Liver (tissue), 8 donors: ENCODE measurements at regions not wholly inside any gene's neighbourhood (a gene's known extent, or its start where the extent isn't known, plus 50 kb on each side); places are given as distances from the start of the nearest gene placed in this dataset.

Source experiments
- DNase-seq: peaks from one replicate; pipeline ENCODE4 v3.0.0-alpha.2; 2017; ENCODE audit warnings: low spot score
- H3K27ac ChIP-seq, 2 donors: one replicate each; pipeline ENCODE4 v1.7.0; 2013; ENCODE audit warnings: inconsistent platforms in 2 of 2, low read length in 2 of 2, control low read depth in 1 of 2, low read depth in 1 of 2, mild to moderate bottlenecking in 1 of 2
- H3K27me3 ChIP-seq, 4 donors: one replicate each; pipeline versions ENCODE4 v1.6.1 to v1.7.0; 2013; ENCODE audit warnings: low read length in 3 of 4, inconsistent platforms in 1 of 4, mild to moderate bottlenecking in 1 of 4, moderate library complexity in 1 of 4; ENCODE audit not compliant: control insufficient read depth in 4 of 4, insufficient read depth in 4 of 4
- H3K36me3 ChIP-seq, 4 donors: one replicate each; pipeline versions ENCODE4 v1.6.1 to v1.7.0; 2013; ENCODE audit warnings: low read length in 3 of 4, mild to moderate bottlenecking in 3 of 4, low read depth in 1 of 4, moderate library complexity in 1 of 4; ENCODE audit not compliant: control insufficient read depth in 4 of 4, insufficient read depth in 3 of 4
- H3K4me1 ChIP-seq, 4 donors: one replicate each; pipeline versions ENCODE4 v1.6.1 to v1.7.0; 2013; ENCODE audit warnings: low read length in 3 of 4, mild to moderate bottlenecking in 3 of 4, moderate library complexity in 1 of 4; ENCODE audit not compliant: control insufficient read depth in 4 of 4, insufficient read depth in 4 of 4
- H3K4me3 ChIP-seq, 3 donors: one replicate each; pipeline versions ENCODE4 v1.6.1 to v1.7.0; 2013; ENCODE audit warnings: low read length in 3 of 3, control low read depth in 1 of 3, low read depth in 1 of 3, mild to moderate bottlenecking in 1 of 3
- H3K9ac ChIP-seq, 2 donors: one replicate each; pipeline ENCODE4 v1.7.0; 2013; ENCODE audit warnings: low read length in 2 of 2, mild to moderate bottlenecking in 2 of 2, moderate library complexity in 2 of 2, control low read depth in 1 of 2, low read depth in 1 of 2
- H3K9me3 ChIP-seq, 4 donors: one replicate each; pipeline versions ENCODE4 v1.6.1 to v1.7.0; 2013; ENCODE audit warnings: low read length in 3 of 4; ENCODE audit not compliant: control insufficient read depth in 4 of 4
- EGR1 ChIP-seq, 2 donors: IDR thresholded peaks; 2 replicates each; pipeline ENCODE4 v1.6.1; 2016 to 2018; ENCODE audit warnings: antibody characterized with exemption in 2 of 2, low read depth in 2 of 2
- FOXA1 ChIP-seq: IDR thresholded peaks from 2 replicates; pipeline ENCODE4 v1.6.1; 2016; ENCODE audit warnings: antibody characterized with exemption
- HNF4A ChIP-seq, 2 donors: conservative IDR thresholded peaks; 2 replicates each; pipeline ENCODE4 v1.6.1; 2016; ENCODE audit warnings: antibody characterized with exemption in 2 of 2, mild to moderate bottlenecking in 2 of 2
- HNF4G ChIP-seq: IDR thresholded peaks from 2 replicates; pipeline ENCODE4 v1.6.1; 2016; ENCODE audit warnings: antibody characterized with exemption
- JUND ChIP-seq, 2 donors: IDR thresholded peaks; 2 replicates each; pipeline ENCODE4 v1.6.1; 2016; ENCODE audit warnings: antibody characterized with exemption in 2 of 2
- NR2F2 ChIP-seq: IDR thresholded peaks from 2 replicates; pipeline ENCODE4 v1.6.1; 2016; ENCODE audit warnings: antibody characterized with exemption
- RXRA ChIP-seq, 2 donors: IDR thresholded peaks; 2 replicates each; pipeline ENCODE4 v1.6.1; 2017 to 2018; ENCODE audit warnings: antibody characterized with exemption in 2 of 2, mild to moderate bottlenecking in 1 of 2
- SP1 ChIP-seq: IDR thresholded peaks from 2 replicates; pipeline ENCODE4 v1.6.1; 2018; ENCODE audit warnings: antibody characterized with exemption, mild to moderate bottlenecking
- YY1 ChIP-seq: IDR thresholded peaks from 2 replicates; pipeline ENCODE4 v1.6.1; 2016; ENCODE audit warnings: antibody characterized with exemption, mild to moderate bottlenecking
- WGBS: extraction: QIAGEN DNeasy Blood & Tissue Kit; methylation state at CpG from one replicate; pipeline ENCODE4 v1.1.7; 2013; 5-methylcytosine and 5-hydroxymethylcytosine counted together
- TF ChIP-seq, protein P1 (sequence below): IDR thresholded peaks from 2 replicates; pipeline ENCODE4 v1.6.1; 2016; ENCODE audit warnings: antibody characterized with exemption
- TF ChIP-seq, protein P2 (sequence below): IDR thresholded peaks from 2 replicates; pipeline ENCODE4 v1.6.1; 2016; ENCODE audit warnings: antibody characterized with exemption
- TF ChIP-seq, protein P3 (sequence below): fragments of 150-350 bp; IDR thresholded peaks from 2 replicates; pipeline ENCODE4 v1.5.1; 2017; ENCODE audit warnings: improper control_type of control experiment, low read depth, low read length; ENCODE audit not compliant: missing input control
- TF ChIP-seq, protein P4 (sequence below): IDR thresholded peaks from 2 replicates; pipeline ENCODE4 v1.6.1; 2016; ENCODE audit warnings: antibody characterized with exemption
- donor health status: healthy.
- donor health status: healthy.
- donor health status: healthy.
- donor health status: healthy.
- donor health status: healthy.

DNA sequence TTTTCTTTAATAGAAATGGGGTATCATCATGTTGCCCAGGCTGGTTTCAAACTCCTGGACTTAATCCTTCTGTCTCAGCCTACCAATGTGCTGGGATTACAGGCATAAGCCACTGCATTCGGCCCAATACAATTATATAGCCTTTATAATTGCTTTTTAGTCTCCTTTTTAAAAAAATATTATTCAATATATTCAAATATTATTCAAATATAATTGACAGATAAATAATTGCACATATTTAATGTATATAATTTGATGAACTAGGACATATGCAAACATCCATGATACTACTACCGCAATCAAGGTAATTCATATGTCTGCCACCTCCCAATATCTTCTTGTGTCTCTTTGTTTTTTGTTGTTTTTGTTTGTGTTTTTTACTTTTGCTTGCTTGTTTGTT is 894.2 kb upstream of the PTPRD start:
- 63% methylated on average over 2 of the region's 2 CpGs for WGBS
- no peaks in the 10 kb centered on the region for H3K4me1 ChIP-seq
- H3K4me3 ChIP-seq, result no peak overlapping the region
- TF ChIP-seq HNF4G (no peak), FOXA1 (no peak)
- H3K27me3 ChIP-seq, result no peaks in the 10 kb centered on the region
- no peak overlapping the region for H3K27ac ChIP-seq
- no peak overlapping the region for H3K9ac ChIP-seq
- H3K36me3 ChIP-seq, result no peaks in the 10 kb centered on the region
- H3K9me3 ChIP-seq, result no peaks in the 10 kb centered on the region
- no peak for DNase-seq

DNA sequence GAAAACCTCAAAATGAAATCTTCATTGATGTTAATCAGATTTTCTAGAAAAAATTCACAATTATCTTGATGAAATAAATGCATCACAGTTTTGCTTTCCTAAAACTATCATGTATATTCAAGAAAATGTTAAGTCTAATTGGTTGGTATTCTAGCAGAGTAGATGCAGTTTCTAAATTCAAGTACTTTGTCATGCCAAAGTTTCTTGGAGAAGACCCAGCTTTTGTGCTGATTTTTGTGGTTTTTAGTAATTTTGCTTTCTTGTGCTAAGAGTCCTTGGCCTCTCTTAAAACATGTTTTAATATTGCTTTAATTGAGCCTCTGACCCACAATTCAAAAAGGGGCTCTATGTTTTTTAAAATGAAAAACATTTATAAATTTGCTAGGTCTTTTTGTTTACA is 924.8 kb upstream of the PTPRD start:
- H3K4me3 ChIP-seq, result no peak overlapping the region
- no peak for DNase-seq
- H3K27me3 ChIP-seq, result no peaks in the 10 kb centered on the region
- H3K9ac ChIP-seq, result no peak overlapping the region
- no peaks in the 10 kb centered on the region for H3K36me3 ChIP-seq
- H3K9me3 ChIP-seq, result no peaks in the 10 kb centered on the region
- TF ChIP-seq JUND (IDR thresholded peaks at IDR 0.05) (no peak), NR2F2 (no peak), HNF4G (no peak)
- TF ChIP-seq, protein P1, sequence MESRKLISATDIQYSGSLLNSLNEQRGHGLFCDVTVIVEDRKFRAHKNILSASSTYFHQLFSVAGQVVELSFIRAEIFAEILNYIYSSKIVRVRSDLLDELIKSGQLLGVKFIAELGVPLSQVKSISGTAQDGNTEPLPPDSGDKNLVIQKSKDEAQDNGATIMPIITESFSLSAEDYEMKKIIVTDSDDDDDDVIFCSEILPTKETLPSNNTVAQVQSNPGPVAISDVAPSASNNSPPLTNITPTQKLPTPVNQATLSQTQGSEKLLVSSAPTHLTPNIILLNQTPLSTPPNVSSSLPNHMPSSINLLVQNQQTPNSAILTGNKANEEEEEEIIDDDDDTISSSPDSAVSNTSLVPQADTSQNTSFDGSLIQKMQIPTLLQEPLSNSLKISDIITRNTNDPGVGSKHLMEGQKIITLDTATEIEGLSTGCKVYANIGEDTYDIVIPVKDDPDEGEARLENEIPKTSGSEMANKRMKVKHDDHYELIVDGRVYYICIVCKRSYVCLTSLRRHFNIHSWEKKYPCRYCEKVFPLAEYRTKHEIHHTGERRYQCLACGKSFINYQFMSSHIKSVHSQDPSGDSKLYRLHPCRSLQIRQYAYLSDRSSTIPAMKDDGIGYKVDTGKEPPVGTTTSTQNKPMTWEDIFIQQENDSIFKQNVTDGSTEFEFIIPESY, result no peak
- TF ChIP-seq, protein P2, sequence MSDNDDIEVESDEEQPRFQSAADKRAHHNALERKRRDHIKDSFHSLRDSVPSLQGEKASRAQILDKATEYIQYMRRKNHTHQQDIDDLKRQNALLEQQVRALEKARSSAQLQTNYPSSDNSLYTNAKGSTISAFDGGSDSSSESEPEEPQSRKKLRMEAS, result no peak
- H3K27ac ChIP-seq, result no peak overlapping the region
- H3K4me1 ChIP-seq, result no peaks in the 10 kb centered on the region

DNA sequence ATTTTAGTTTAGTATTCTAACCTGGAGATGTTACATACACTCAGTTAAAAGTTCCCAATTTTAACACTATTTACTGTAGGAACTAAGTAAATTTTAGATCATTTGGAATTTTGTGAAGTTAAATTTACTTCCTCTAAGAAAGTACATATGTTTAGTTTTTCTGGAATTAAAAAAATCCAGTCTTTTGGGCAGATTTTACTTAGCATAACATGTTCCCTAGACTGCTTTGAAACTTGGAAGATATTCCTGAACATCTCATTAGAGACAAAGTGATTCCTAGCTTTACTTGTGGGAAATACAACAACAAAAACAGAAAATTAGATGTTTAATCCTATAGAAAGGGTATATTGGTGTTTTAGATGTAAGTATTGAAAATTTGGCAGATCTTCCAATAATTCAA is 930.0 kb upstream of the PTPRD start:
- H3K9ac ChIP-seq, result no peak overlapping the region
- no peaks in the 10 kb centered on the region for H3K9me3 ChIP-seq
- H3K36me3 ChIP-seq, result no peaks in the 10 kb centered on the region
- no peak overlapping the region for H3K27ac ChIP-seq
- DNase-seq, result no peak
- H3K27me3 ChIP-seq, result no peaks in the 10 kb centered on the region
- H3K4me3 ChIP-seq, result no peak overlapping the region
- no peak for TF ChIP-seq SP1
- TF ChIP-seq FOXA1, result no peak
- no peak for TF ChIP-seq YY1
- TF ChIP-seq HNF4G, result no peak
- TF ChIP-seq, protein P2, result no peak
- TF ChIP-seq, protein P3, sequence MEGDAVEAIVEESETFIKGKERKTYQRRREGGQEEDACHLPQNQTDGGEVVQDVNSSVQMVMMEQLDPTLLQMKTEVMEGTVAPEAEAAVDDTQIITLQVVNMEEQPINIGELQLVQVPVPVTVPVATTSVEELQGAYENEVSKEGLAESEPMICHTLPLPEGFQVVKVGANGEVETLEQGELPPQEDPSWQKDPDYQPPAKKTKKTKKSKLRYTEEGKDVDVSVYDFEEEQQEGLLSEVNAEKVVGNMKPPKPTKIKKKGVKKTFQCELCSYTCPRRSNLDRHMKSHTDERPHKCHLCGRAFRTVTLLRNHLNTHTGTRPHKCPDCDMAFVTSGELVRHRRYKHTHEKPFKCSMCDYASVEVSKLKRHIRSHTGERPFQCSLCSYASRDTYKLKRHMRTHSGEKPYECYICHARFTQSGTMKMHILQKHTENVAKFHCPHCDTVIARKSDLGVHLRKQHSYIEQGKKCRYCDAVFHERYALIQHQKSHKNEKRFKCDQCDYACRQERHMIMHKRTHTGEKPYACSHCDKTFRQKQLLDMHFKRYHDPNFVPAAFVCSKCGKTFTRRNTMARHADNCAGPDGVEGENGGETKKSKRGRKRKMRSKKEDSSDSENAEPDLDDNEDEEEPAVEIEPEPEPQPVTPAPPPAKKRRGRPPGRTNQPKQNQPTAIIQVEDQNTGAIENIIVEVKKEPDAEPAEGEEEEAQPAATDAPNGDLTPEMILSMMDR, result no peak
- TF ChIP-seq, protein P4, sequence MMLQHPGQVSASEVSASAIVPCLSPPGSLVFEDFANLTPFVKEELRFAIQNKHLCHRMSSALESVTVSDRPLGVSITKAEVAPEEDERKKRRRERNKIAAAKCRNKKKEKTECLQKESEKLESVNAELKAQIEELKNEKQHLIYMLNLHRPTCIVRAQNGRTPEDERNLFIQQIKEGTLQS, result no peak
- TF ChIP-seq RXRA (IDR thresholded peaks at IDR 0.05), result no peak
- TF ChIP-seq HNF4A (conservative IDR thresholded peaks at IDR 0.05), result no peak
- no peak for TF ChIP-seq EGR1 (IDR thresholded peaks at IDR 0.05; ENCODE audit: low read depth in 2 of 2)
- TF ChIP-seq JUND (IDR thresholded peaks at IDR 0.05), result no peak
- no peaks in the 10 kb centered on the region for H3K4me1 ChIP-seq
